HepG2 (cell line): ENCODE measurements at regions not wholly inside any gene's neighbourhood (a gene's known extent, or its start where the extent isn't known, plus 50 kb on each side); places are given as distances from the start of the nearest gene placed in this dataset.

ENCODE experiments used
- ATAC-seq: fragments of 200-7000 bp; cut with Tn5 transposase; 3 replicates; pipeline ENCODE4 v1.9.1; 2020; ENCODE audit warnings: mild to moderate bottlenecking, moderate library complexity
- BruUV-seq: library from RNA; stranded (reverse); fragments of 400-500 nt; replicated peaks from 2 replicates; lab custom pipeline; 2021; lab: Mats Ljungman, UMichigan
- CTCF ChIA-PET: fragments of 300-600 bp; formaldehyde crosslinking; extraction: SDS; loops from one replicate; lab custom pipeline; 2021; ENCODE audit warnings: low total read pairs, inconsistent platforms, low intra/inter-chr PET ratio; lab: Yijun Ruan, JAX
- POLR2A ChIA-PET: fragments of 350-600 bp; sonication (Branson Sonifier 250); formaldehyde crosslinking; loops from one replicate; lab custom pipeline; 2020; ENCODE audit warnings: antibody characterized with exemption, inconsistent platforms; lab: Yijun Ruan, JAX
- DNase-seq: peaks from one replicate; pipeline ENCODE4 v3.0.0-alpha.2; 2015; ENCODE audit warnings: low spot score
- FAIRE-seq: peaks from 3 replicates; lab custom pipeline; 2011; peaks lifted over from hg19 to GRCh38; lab: Jason Lieb, UNC
- H2AFZ ChIP-seq: one replicate; pipeline ENCODE4 v1.6.1; 2011; ENCODE audit warnings: low read length, inconsistent platforms
- H3K27ac ChIP-seq: fragments of 300-600 bp; 3 replicates; pipeline ENCODE4 v1.8.0; 2011; ENCODE audit warnings: mixed run types, mild to moderate bottlenecking, mixed read lengths, low read length, inconsistent platforms; ENCODE audit not compliant: insufficient read depth; ENCODE audit errors: extremely low read length
- H3K27me3 ChIP-seq, 2 experiments: fragments of 200-600 bp in 1 of 2; 2 replicates in 1 of 2; 3 replicates in 1 of 2; pipeline versions ENCODE4 v1.6.0 to v1.8.0; 2011; ENCODE audit warnings: low read length in 2 of 2, mild to moderate bottlenecking in 2 of 2, moderate library complexity in 2 of 2, inconsistent platforms in 1 of 2; ENCODE audit not compliant: insufficient read depth in 2 of 2, control insufficient read depth in 1 of 2
- H3K36me3 ChIP-seq, 2 experiments: fragments of 200-600 bp in 1 of 2; replicated peaks in 1 of 2; 2 replicates in 1 of 2; 3 replicates in 1 of 2; pipeline versions ENCODE4 v1.5.1 to v1.8.0; 2011; ENCODE audit warnings: low read length in 2 of 2, inconsistent platforms in 1 of 2; ENCODE audit not compliant: insufficient read depth in 2 of 2, control insufficient read depth in 1 of 2
- H3K4me1 ChIP-seq: 2 replicates; pipeline ENCODE4 v1.5.1; 2012; ENCODE audit warnings: low read length, inconsistent platforms; ENCODE audit not compliant: insufficient read depth
- H3K4me2 ChIP-seq: 2 replicates; pipeline ENCODE4 v1.6.0; 2011; ENCODE audit warnings: low read depth, low read length, inconsistent platforms
- H3K4me3 ChIP-seq, 3 experiments: fragments of 200-600 bp in 1 of 3; sonication (generic), shearing (Covaris generic) in 1 of 3; replicated peaks in 1 of 3; 2 replicates each; pipeline ENCODE4 v1.5.1; 2011 to 2016; ENCODE audit warnings: low read length in 3 of 3, inconsistent platforms in 2 of 3, low read depth in 2 of 3, mild to moderate bottlenecking in 2 of 3, control low read depth in 1 of 3, mixed read lengths in 1 of 3; ENCODE audit not compliant: insufficient read depth in 1 of 3
- H3K79me2 ChIP-seq: one replicate; pipeline ENCODE4 v1.6.1; 2011; ENCODE audit warnings: low read length, inconsistent platforms; ENCODE audit not compliant: insufficient read depth
- H3K9ac ChIP-seq: 2 replicates; pipeline ENCODE4 v1.6.0; 2011; ENCODE audit warnings: mild to moderate bottlenecking, low read depth, low read length, inconsistent platforms; ENCODE audit not compliant: insufficient read depth
- H3K9me3 ChIP-seq: 2 replicates; pipeline ENCODE4 v1.5.1; 2012; ENCODE audit warnings: mild to moderate bottlenecking, low read length
- H4K20me1 ChIP-seq: 2 replicates; pipeline ENCODE4 v1.6.0; 2011; ENCODE audit warnings: inconsistent platforms, mild to moderate bottlenecking, low read length, moderate library complexity; ENCODE audit not compliant: insufficient read depth
- BHLHE40 ChIP-seq: IDR thresholded peaks from 2 replicates; pipeline ENCODE4 v1.6.1; 2011; ENCODE audit warnings: low read length, improper control_type of control experiment
- GMEB1 ChIP-seq: sonication (generic); formaldehyde crosslinking; IDR thresholded peaks from 2 replicates; pipeline ENCODE4 v1.5.1; 2020; ENCODE audit warnings: missing genetic modification reagents, mild to moderate bottlenecking, borderline replicate concordance
- MAFF ChIP-seq: IDR thresholded peaks from 2 replicates; pipeline ENCODE4 v1.6.1; 2011; ENCODE audit warnings: low read depth, low read length, improper control_type of control experiment
- ZFP37 ChIP-seq: sonication (generic); formaldehyde crosslinking; IDR thresholded peaks from 2 replicates; pipeline ENCODE4 v1.4.0; 2020; ENCODE audit warnings: missing genetic modification reagents, borderline replicate concordance
- ZNF766 ChIP-seq: sonication (generic); formaldehyde crosslinking; IDR thresholded peaks from 2 replicates; pipeline ENCODE4 v1.5.0; 2020; ENCODE audit warnings: missing genetic modification reagents, borderline replicate concordance
- WGBS: methylation state at CpG from one replicate; pipeline ENCODE4 v1.1.6; 2017; ENCODE audit warnings: low lambda C conversion rate; 5-methylcytosine and 5-hydroxymethylcytosine counted together
- in situ Hi-C: cut with HindIII; loops from 2 replicates; pipeline ENCODE4 v1.10.0; 2017; ENCODE audit warnings: low pct_unique_long_range_greater_than_20kb; ENCODE audit not compliant: extremely low pct_ligation_motif_present
- intact Hi-C: fragments of 100-400 bp; cut with micrococcal nuclease; formaldehyde crosslinking; loops from one replicate; pipeline ENCODE4 v1.10.0; 2022; ENCODE audit not compliant: unreplicated experiment
- TF ChIP-seq, protein P1 (sequence below): sonication (generic); formaldehyde crosslinking; IDR thresholded peaks from 2 replicates; pipeline ENCODE4 v1.9.0; 2021; ENCODE audit warnings: missing genetic modification reagents, borderline replicate concordance
- TF ChIP-seq, protein P2 (sequence below): IDR thresholded peaks from 2 replicates; pipeline ENCODE4 v1.6.1; 2016; ENCODE audit warnings: mild to moderate bottlenecking

DNA sequence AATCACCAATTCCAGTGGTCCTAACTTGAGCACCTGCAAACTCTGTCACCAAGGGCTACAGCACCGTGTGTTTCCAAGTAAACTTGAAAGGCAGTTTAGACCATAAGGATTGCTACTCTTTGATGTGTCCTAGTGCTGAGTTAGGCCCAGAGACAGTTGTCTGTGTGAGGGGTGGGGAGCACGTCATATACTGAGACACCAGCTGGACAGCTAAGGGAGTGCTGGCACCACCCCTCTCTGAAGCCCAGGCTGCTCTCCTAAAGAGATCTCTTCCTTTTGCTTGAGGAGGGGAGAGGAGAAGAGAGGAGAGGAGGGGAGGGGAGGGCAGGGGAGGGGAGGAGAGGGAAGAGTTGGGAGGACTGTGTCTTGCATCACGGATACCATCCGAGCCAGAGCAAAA, 218.7 kb upstream of the TACR3 start:
- WGBS, result 15% methylated on average over 4 of the region's 4 CpGs
- Histone ChIP-seq H3K36me3 (no peaks in the 10 kb centered on the region), H3K27ac (no peak overlapping the region), H3K27me3 (no peaks in the 10 kb centered on the region), H3K9me3 (no peaks in the 10 kb centered on the region), H4K20me1 (no peaks in the 10 kb centered on the region), H3K79me2 (no peaks in the 10 kb centered on the region), H2AFZ (no peak overlapping the region), H3K4me3 (no peak overlapping the region), H3K9ac (no peak overlapping the region), H3K4me1 (no peaks in the 10 kb centered on the region), H3K4me2 (no peak overlapping the region)
- no peak for DNase-seq
- in situ Hi-C loops (loop anchor here (10.0 kb wide), 1 partner anchor 734 kb away; no protein-coding TSS in a partner anchor), intact Hi-C loops (no loop called here)
- ChIA-PET POLR2A (no interaction called here), CTCF (no interaction called here)
- no peak for FAIRE-seq
- ATAC-seq, result peak; percentile 56
- BruUV-seq, result no TSS peak
- TF ChIP-seq ZNF766 (CRISPR knock-in tag) (no peak), ZFP37 (no peak), BHLHE40 (no peak), MAFF (no peak), GMEB1 (CRISPR knock-in tag) (no peak)
- TF ChIP-seq, protein P1, sequence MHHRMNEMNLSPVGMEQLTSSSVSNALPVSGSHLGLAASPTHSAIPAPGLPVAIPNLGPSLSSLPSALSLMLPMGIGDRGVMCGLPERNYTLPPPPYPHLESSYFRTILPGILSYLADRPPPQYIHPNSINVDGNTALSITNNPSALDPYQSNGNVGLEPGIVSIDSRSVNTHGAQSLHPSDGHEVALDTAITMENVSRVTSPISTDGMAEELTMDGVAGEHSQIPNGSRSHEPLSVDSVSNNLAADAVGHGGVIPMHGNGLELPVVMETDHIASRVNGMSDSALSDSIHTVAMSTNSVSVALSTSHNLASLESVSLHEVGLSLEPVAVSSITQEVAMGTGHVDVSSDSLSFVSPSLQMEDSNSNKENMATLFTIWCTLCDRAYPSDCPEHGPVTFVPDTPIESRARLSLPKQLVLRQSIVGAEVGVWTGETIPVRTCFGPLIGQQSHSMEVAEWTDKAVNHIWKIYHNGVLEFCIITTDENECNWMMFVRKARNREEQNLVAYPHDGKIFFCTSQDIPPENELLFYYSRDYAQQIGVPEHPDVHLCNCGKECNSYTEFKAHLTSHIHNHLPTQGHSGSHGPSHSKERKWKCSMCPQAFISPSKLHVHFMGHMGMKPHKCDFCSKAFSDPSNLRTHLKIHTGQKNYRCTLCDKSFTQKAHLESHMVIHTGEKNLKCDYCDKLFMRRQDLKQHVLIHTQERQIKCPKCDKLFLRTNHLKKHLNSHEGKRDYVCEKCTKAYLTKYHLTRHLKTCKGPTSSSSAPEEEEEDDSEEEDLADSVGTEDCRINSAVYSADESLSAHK, result no peak
- TF ChIP-seq, protein P2, sequence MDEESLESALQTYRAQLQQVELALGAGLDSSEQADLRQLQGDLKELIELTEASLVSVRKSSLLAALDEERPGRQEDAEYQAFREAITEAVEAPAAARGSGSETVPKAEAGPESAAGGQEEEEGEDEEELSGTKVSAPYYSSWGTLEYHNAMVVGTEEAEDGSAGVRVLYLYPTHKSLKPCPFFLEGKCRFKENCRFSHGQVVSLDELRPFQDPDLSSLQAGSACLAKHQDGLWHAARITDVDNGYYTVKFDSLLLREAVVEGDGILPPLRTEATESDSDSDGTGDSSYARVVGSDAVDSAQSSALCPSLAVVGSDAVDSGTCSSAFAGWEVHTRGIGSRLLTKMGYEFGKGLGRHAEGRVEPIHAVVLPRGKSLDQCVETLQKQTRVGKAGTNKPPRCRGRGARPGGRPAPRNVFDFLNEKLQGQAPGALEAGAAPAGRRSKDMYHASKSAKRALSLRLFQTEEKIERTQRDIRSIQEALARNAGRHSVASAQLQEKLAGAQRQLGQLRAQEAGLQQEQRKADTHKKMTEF (CRISPR knock-in tag), result no peak
